Peyer's patch (tissue), 4 donors: ENCODE measurements at regions not wholly inside any gene's neighbourhood (a gene's known extent, or its start where the extent isn't known, plus 50 kb on each side); places are given as distances from the start of the nearest gene placed in this dataset.

Experiments
- DNase-seq, 3 donors: peaks; one replicate each; pipeline ENCODE4 v3.0.0-alpha.2; 2017 to 2019
- H3K27ac ChIP-seq, 4 donors: fragments of 200-600 bp; sonication (generic); one replicate each; pipeline ENCODE4 v1.5.1; 2016 to 2019
- H3K27me3 ChIP-seq, 2 donors: fragments of 200-600 bp; sonication (generic); one replicate each; pipeline ENCODE4 v1.5.1; 2019
- H3K36me3 ChIP-seq, 3 donors: fragments of 200-600 bp; sonication (generic); one replicate each; pipeline ENCODE4 v1.5.1; 2016 to 2019
- H3K4me1 ChIP-seq, 4 donors: fragments of 200-600 bp; sonication (generic); one replicate each; pipeline ENCODE4 v1.5.1; 2016 to 2019
- H3K4me3 ChIP-seq, 4 donors: fragments of 200-600 bp; sonication (generic); 1 replicate in 3 of 4; 2 replicates in 1 of 4; pipeline ENCODE4 v1.5.1; 2016 to 2019; ENCODE audit warnings: mild to moderate bottlenecking in 1 of 4
- H3K9me3 ChIP-seq, 4 donors: fragments of 200-600 bp; sonication (generic); one replicate each; pipeline ENCODE4 v1.5.1; 2016 to 2019; ENCODE audit warnings: mild to moderate bottlenecking in 1 of 4
- POLR2A ChIP-seq, 2 donors: fragments of 450-650 bp; IDR thresholded peaks; one replicate each; pipeline ENCODE4 v1.5.1; 2017; ENCODE audit warnings: antibody characterized with exemption in 2 of 2, mild to moderate bottlenecking in 2 of 2, moderate library complexity in 2 of 2
- TF ChIP-seq, protein P1 (sequence below), 6 experiments: fragments of 450-650 bp in 4 of 6; fragments of 200-600 bp in 2 of 6; sonication (generic) in 1 of 6; IDR thresholded peaks; one replicate each; pipeline ENCODE4 v1.5.1; 2017 to 2019; ENCODE audit warnings: antibody characterized with exemption in 6 of 6, mild to moderate bottlenecking in 3 of 6, moderate library complexity in 1 of 6

DNA sequence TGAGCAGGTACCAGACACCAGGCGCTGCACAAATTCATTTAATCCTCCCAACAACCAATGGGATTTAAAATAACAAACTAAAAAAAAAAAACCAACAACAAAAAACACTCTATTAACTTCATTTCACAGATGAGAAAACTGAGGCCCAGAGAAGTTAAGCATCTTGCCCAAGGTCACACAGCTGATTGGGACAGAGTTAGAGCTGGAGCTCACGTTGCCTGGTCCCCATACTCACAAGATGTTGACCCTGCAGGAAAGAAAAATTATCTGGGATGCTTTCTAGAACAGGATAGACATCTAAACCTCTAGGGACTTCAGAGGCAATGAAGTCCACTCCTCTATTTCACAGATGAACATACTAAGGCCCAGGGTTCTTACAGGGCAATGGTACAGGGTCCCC, 175.3 kb downstream of the PSMG1 start:
- Histone ChIP-seq H3K36me3 (no peaks in the 10 kb centered on the region), H3K4me1 (peaks cover 0 to 11% (median 4%) of the 10 kb centered on the region in 4 donors), H3K9me3 (no peaks in the 10 kb centered on the region), H3K27me3 (no peaks in the 10 kb centered on the region), H3K4me3 (no peak overlapping the region), H3K27ac (no peak overlapping the region)
- DNase-seq: no peak
- TF ChIP-seq POLR2A (IDR thresholded peaks at IDR 0.05): no peak
- TF ChIP-seq, protein P1, sequence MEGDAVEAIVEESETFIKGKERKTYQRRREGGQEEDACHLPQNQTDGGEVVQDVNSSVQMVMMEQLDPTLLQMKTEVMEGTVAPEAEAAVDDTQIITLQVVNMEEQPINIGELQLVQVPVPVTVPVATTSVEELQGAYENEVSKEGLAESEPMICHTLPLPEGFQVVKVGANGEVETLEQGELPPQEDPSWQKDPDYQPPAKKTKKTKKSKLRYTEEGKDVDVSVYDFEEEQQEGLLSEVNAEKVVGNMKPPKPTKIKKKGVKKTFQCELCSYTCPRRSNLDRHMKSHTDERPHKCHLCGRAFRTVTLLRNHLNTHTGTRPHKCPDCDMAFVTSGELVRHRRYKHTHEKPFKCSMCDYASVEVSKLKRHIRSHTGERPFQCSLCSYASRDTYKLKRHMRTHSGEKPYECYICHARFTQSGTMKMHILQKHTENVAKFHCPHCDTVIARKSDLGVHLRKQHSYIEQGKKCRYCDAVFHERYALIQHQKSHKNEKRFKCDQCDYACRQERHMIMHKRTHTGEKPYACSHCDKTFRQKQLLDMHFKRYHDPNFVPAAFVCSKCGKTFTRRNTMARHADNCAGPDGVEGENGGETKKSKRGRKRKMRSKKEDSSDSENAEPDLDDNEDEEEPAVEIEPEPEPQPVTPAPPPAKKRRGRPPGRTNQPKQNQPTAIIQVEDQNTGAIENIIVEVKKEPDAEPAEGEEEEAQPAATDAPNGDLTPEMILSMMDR (IDR thresholded peaks at IDR 0.05): no peak

DNA sequence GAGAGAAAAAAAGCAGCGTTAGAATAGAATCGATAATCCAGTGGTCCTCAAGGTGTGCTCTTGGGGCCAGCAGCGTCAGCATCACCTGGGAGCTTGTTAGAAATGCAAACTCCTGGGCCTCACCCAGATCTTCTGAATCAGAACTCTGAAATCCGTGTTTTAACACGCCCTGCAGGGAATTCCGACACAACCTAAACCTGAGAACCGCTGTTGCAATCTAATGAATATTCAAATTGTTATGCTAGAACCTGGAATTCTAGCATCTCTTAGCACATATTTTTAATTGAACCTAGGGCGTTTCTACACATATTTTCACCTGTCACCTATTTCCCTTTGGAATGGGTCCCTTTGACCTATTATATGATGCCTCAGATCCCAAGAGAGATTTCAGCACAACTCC, 175.7 kb downstream of the PSMG1 start:
- no peak for TF ChIP-seq POLR2A (IDR thresholded peaks at IDR 0.05)
- TF ChIP-seq, protein P1 (IDR thresholded peaks at IDR 0.05): no peak
- no peak for DNase-seq

DNA sequence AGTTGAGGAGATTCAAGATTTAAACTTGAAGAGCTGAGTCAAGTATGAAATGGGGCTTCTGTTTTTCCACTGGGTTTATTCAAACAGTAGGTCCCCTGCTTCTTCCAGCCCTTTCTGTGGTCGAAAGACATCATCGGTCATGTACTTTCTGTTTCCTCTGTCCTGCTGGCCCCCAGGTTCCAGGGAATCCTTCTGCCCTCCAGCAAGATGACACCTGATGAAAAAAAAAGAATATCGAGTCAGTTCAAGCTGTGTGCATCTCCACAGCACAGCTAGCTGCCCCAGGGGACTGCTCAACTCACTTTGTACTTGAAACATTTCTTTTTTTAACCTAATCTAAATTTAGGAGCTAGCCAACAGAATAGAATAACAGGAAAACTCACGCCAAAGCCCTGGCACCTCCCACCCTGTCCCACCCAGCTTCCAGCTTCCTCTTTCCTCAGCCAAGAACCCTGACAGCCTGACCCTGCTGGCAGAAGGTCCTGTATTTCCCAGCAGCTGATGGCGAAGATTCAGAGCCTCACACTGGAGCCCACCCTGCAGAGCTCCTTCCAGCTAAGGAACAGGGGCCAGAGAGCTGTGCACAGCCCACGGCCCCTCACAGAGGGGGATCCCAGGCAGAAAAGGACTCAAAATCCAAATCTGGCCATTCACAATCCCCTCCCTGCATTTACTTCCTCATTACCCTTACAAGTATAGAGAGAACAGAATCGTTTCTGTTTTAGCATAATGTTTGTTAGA, 176.5 kb downstream of the PSMG1 start:
- Histone ChIP-seq H3K27ac (peak overlapping the region; percentile 60 to 84 (median 66)), H3K4me1 (peaks cover 0 to 11% (median 4%) of the 10 kb centered on the region in 4 donors), H3K4me3 (no peak overlapping the region), H3K27me3 (no peaks in the 10 kb centered on the region), H3K9me3 (no peaks in the 10 kb centered on the region), H3K36me3 (no peaks in the 10 kb centered on the region)
- TF ChIP-seq POLR2A (IDR thresholded peaks at IDR 0.05): no peak
- TF ChIP-seq, protein P1 (IDR thresholded peaks at IDR 0.05): no peak
- DNase-seq: peak in 2 of 3 donors; percentile 67 to 71

More for the DNA sequence above, 175.7 kb downstream of the PSMG1 start:
- Histone ChIP-seq H3K4me3 (no peak overlapping the region), H3K27me3 (no peaks in the 10 kb centered on the region), H3K9me3 (no peaks in the 10 kb centered on the region), H3K27ac (peak overlapping the region in 3 of 4 donors; percentile 62 to 84 (median 71)), H3K4me1 (peaks cover 0 to 11% (median 4%) of the 10 kb centered on the region in 4 donors), H3K36me3 (no peaks in the 10 kb centered on the region)

- Histone ChIP-seq H3K4me1 (peaks cover 0 to 11% (median 4%) of the 10 kb centered on the region in 4 donors), H3K36me3 (no peaks in the 10 kb centered on the region), H3K9me3 (no peaks in the 10 kb centered on the region), H3K27me3 (no peaks in the 10 kb centered on the region), H3K27ac (peak overlapping the region; percentile 58 to 84 (median 66)), H3K4me3 (no peak overlapping the region)
- no peak for DNase-seq
- TF ChIP-seq, protein P1 (IDR thresholded peaks at IDR 0.05): no peak
- TF ChIP-seq POLR2A (IDR thresholded peaks at IDR 0.05): no peak
Observed at GRCh38 chr21:39005502-39005787, 177.8 kb downstream of the PSMG1 start.

GRCh38 chr21:39004634-39005501, 178.4 kb downstream of the PSMG1 start:
- DNase-seq: peak in 1 of 3 donors; percentile 60
- H3K36me3 ChIP-seq: no peaks in the 10 kb centered on the region
- no peak overlapping the region for H3K4me3 ChIP-seq
- H3K9me3 ChIP-seq: no peaks in the 10 kb centered on the region
- H3K27ac ChIP-seq: peak overlapping the region; percentile 58 to 84 (median 66)
- TF ChIP-seq, protein P1 (IDR thresholded peaks at IDR 0.05): no peak
- no peak for TF ChIP-seq POLR2A (IDR thresholded peaks at IDR 0.05)
- no peaks in the 10 kb centered on the region for H3K27me3 ChIP-seq
- peaks cover 0 to 11% (median 4%) of the 10 kb centered on the region in 4 donors for H3K4me1 ChIP-seq
